Neuronal stem cell (in vitro differentiated cells): ENCODE measurements at regions not wholly inside any gene's neighbourhood (a gene's known extent, or its start where the extent isn't known, plus 50 kb on each side); places are given as distances from the start of the nearest gene placed in this dataset.

Experiments
- DNase-seq: peaks from one replicate; pipeline ENCODE4 v3.0.0-alpha.2; 2013; ENCODE audit warnings: low spot score
- H2AFZ ChIP-seq: one replicate; pipeline ENCODE4 v1.6.1; 2013; ENCODE audit warnings: mild to moderate bottlenecking, low read length, inconsistent platforms
- H2AK5ac ChIP-seq: 2 replicates; pipeline ENCODE4 v1.6.1; 2013; ENCODE audit warnings: low read depth, mild to moderate bottlenecking, inconsistent platforms, low read length, moderate library complexity, mixed read lengths
- H2BK120ac ChIP-seq: 2 replicates; pipeline ENCODE4 v1.6.1; 2013; ENCODE audit warnings: low read depth, mild to moderate bottlenecking, inconsistent platforms, low read length, moderate library complexity, mixed read lengths
- H2BK12ac ChIP-seq: one replicate; pipeline ENCODE4 v1.6.1; 2013; ENCODE audit warnings: low read length, inconsistent platforms
- H2BK15ac ChIP-seq: 2 replicates; pipeline ENCODE4 v1.6.1; 2013; ENCODE audit warnings: mild to moderate bottlenecking, low read length, inconsistent platforms, mixed read lengths
- H2BK5ac ChIP-seq: one replicate; pipeline ENCODE4 v1.6.1; 2013; ENCODE audit warnings: inconsistent platforms, mild to moderate bottlenecking, low read length, moderate library complexity
- H3K14ac ChIP-seq: one replicate; pipeline ENCODE4 v1.6.1; 2013; ENCODE audit warnings: low read length, inconsistent platforms
- H3K18ac ChIP-seq: 2 replicates; pipeline ENCODE4 v1.6.1; 2013; ENCODE audit warnings: low read length, inconsistent platforms
- H3K23ac ChIP-seq: 2 replicates; pipeline ENCODE4 v1.6.1; 2013; ENCODE audit warnings: low read depth, mild to moderate bottlenecking, mixed read lengths, low read length, inconsistent platforms; ENCODE audit not compliant: poor library complexity
- H3K27ac ChIP-seq: replicated peaks from 3 replicates; pipeline ENCODE4 v1.5.1; 2013; ENCODE audit warnings: low read length, inconsistent platforms
- H3K27me3 ChIP-seq, 3 experiments: 2 replicates each; pipeline ENCODE4 v1.6.1; 2013; ENCODE audit warnings: low read length in 3 of 3, mild to moderate bottlenecking in 2 of 3, inconsistent platforms in 1 of 3, low read depth in 1 of 3, mixed read lengths in 1 of 3, moderate library complexity in 1 of 3; ENCODE audit not compliant: control insufficient read depth in 3 of 3, insufficient read depth in 3 of 3
- H3K36me3 ChIP-seq, 2 donors: replicated peaks in 1 of 2; 2 replicates each; pipeline ENCODE4 v1.6.1; 2013; ENCODE audit warnings: low read length in 2 of 2; ENCODE audit not compliant: control insufficient read depth in 2 of 2, insufficient read depth in 2 of 2
- H3K4ac ChIP-seq: 2 replicates; pipeline ENCODE4 v1.6.1; 2013; ENCODE audit warnings: inconsistent platforms, mild to moderate bottlenecking, low read length, moderate library complexity
- H3K4me1 ChIP-seq, 2 donors: 1 replicate in 1 of 2; 2 replicates in 1 of 2; pipeline ENCODE4 v1.6.1; 2013; ENCODE audit warnings: low read length in 2 of 2, low read depth in 1 of 2; ENCODE audit not compliant: control insufficient read depth in 2 of 2, insufficient read depth in 1 of 2
- H3K4me2 ChIP-seq: one replicate; pipeline ENCODE4 v1.6.1; 2013; ENCODE audit warnings: mild to moderate bottlenecking, low read length, inconsistent platforms; ENCODE audit not compliant: insufficient read depth, poor library complexity, severe bottlenecking
- H3K4me3 ChIP-seq, 2 donors: 2 replicates each; pipeline ENCODE4 v1.5.1; 2013; ENCODE audit warnings: low read length in 2 of 2, mild to moderate bottlenecking in 2 of 2, inconsistent platforms in 1 of 2, moderate library complexity in 1 of 2
- H3K79me1 ChIP-seq: one replicate; pipeline ENCODE4 v1.6.1; 2013; ENCODE audit warnings: low read depth, mild to moderate bottlenecking, inconsistent platforms, low read length, moderate library complexity
- H3K9ac ChIP-seq: one replicate; pipeline ENCODE4 v1.6.1; 2013; ENCODE audit warnings: mild to moderate bottlenecking, low read depth, low read length, inconsistent platforms; ENCODE audit not compliant: poor library complexity
- H3K9me3 ChIP-seq, 2 donors: replicated peaks in 1 of 2; 2 replicates each; pipeline versions ENCODE3 to v1.6.1; 2013; ENCODE audit warnings: low read length in 2 of 2, mild to moderate bottlenecking in 2 of 2, inconsistent platforms in 1 of 2, low read depth in 1 of 2, mixed read lengths in 1 of 2, moderate library complexity in 1 of 2; ENCODE audit not compliant: control insufficient read depth in 2 of 2, insufficient read depth in 1 of 2
- H4K8ac ChIP-seq: one replicate; pipeline ENCODE4 v1.6.1; 2013; ENCODE audit warnings: low read depth, mild to moderate bottlenecking, inconsistent platforms, low read length, moderate library complexity
- H4K91ac ChIP-seq: one replicate; pipeline ENCODE4 v1.6.1; 2013; ENCODE audit warnings: low read length, low read depth, mild to moderate bottlenecking, inconsistent platforms; ENCODE audit not compliant: poor library complexity
- WGBS, 2 donors: extraction: QIAGEN DNeasy Blood & Tissue Kit; methylation state at CpG; one replicate each; pipeline ENCODE4 v1.1.7; 2013; ENCODE audit warnings: missing lambda C conversion rate in 2 of 2, mixed read lengths in 1 of 2; ENCODE audit not compliant: insufficient read length in 2 of 2, insufficient replicate concordance in 1 of 2; ENCODE audit errors: extremely low coverage in 2 of 2; 5-methylcytosine and 5-hydroxymethylcytosine counted together

GRCh38 chr2:221817052-221817451 lies 244.9 kb upstream of the EPHA4 start:
- Histone ChIP-seq H2AFZ (no peak overlapping the region), H2BK15ac (no peak overlapping the region), H3K23ac (no peak overlapping the region), H3K27ac (no peak overlapping the region), H3K4ac (no peak overlapping the region), H2BK12ac (no peak overlapping the region), H3K18ac (no peak overlapping the region), H3K27me3 (no peaks in the 10 kb centered on the region), H2BK5ac (no peak overlapping the region), H3K9ac (no peak overlapping the region), H3K9me3 (no peaks in the 10 kb centered on the region), H3K4me3 (no peak overlapping the region), H3K14ac (no peak overlapping the region), H4K91ac (no peak overlapping the region), H3K4me1 (peaks cover 0 to 2% of the 10 kb centered on the region in 2 donors), H2AK5ac (no peak overlapping the region), H2BK120ac (no peak overlapping the region), H4K8ac (no peak overlapping the region), H3K4me2 (no peak overlapping the region), H3K79me1 (no peaks in the 10 kb centered on the region), H3K36me3 (no peaks in the 10 kb centered on the region)
- no CpG with 5 or more reads among the region's 4 CpGs for WGBS, 2 donors
- DNase-seq, result no peak

DNA sequence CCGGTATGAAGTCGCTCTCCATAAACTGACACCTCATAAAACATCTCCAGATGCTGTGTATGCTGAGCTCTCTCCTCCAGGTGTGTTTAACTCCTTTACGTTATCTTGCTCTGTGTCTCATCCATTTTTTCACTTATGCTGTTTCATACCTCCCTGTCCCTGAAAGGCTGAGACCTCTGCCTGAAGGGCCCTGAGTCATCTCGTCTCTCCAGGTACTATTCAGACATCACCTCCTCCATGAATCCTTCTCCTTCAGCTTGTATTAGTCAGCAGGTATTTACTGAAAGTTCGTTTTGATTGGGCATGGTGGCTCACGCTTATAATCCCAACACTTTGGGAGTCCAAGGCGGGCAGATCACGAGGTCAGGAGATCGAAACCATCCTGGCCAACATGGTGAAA lies 244.5 kb upstream of the EPHA4 start:
- H2AFZ ChIP-seq, result no peak overlapping the region
- no CpG with 5 or more reads among the region's 9 CpGs for WGBS, 2 donors
- H3K4ac ChIP-seq, result no peak overlapping the region
- H4K8ac ChIP-seq, result no peak overlapping the region
- DNase-seq, result no peak
- H3K4me3 ChIP-seq, result no peak overlapping the region
- H2BK120ac ChIP-seq, result no peak overlapping the region
- no peak overlapping the region for H3K27ac ChIP-seq
- H2BK12ac ChIP-seq, result no peak overlapping the region
- no peak overlapping the region for H4K91ac ChIP-seq
- peaks cover 0 to 2% of the 10 kb centered on the region in 2 donors for H3K4me1 ChIP-seq
- H3K79me1 ChIP-seq, result no peaks in the 10 kb centered on the region
- no peak overlapping the region for H2BK5ac ChIP-seq
- no peaks in the 10 kb centered on the region for H3K36me3 ChIP-seq
- no peak overlapping the region for H2BK15ac ChIP-seq
- H3K14ac ChIP-seq, result no peak overlapping the region
- H3K23ac ChIP-seq, result no peak overlapping the region
- no peaks in the 10 kb centered on the region for H3K9me3 ChIP-seq
- H3K18ac ChIP-seq, result no peak overlapping the region
- no peaks in the 10 kb centered on the region for H3K27me3 ChIP-seq
- no peak overlapping the region for H3K4me2 ChIP-seq
- no peak overlapping the region for H3K9ac ChIP-seq
- H2AK5ac ChIP-seq, result no peak overlapping the region

GRCh38 chr2:221810650-221811049 lies 238.5 kb upstream of the EPHA4 start:
- Histone ChIP-seq H3K9ac (no peak overlapping the region), H3K4ac (no peak overlapping the region), H3K27ac (no peak overlapping the region), H2AK5ac (no peak overlapping the region), H3K4me3 (no peak overlapping the region), H3K36me3 (no peaks in the 10 kb centered on the region), H3K4me2 (no peak overlapping the region), H2BK15ac (no peak overlapping the region), H4K91ac (no peak overlapping the region), H2BK5ac (no peak overlapping the region), H3K18ac (no peak overlapping the region), H3K4me1 (peaks cover 0 to 2% of the 10 kb centered on the region in 2 donors), H3K14ac (no peak overlapping the region), H2BK120ac (no peak overlapping the region), H4K8ac (no peak overlapping the region), H2AFZ (no peak overlapping the region), H3K27me3 (no peaks in the 10 kb centered on the region), H3K79me1 (no peaks in the 10 kb centered on the region), H3K9me3 (no peaks in the 10 kb centered on the region), H2BK12ac (no peak overlapping the region), H3K23ac (no peak overlapping the region)
- no peak for DNase-seq

DNA sequence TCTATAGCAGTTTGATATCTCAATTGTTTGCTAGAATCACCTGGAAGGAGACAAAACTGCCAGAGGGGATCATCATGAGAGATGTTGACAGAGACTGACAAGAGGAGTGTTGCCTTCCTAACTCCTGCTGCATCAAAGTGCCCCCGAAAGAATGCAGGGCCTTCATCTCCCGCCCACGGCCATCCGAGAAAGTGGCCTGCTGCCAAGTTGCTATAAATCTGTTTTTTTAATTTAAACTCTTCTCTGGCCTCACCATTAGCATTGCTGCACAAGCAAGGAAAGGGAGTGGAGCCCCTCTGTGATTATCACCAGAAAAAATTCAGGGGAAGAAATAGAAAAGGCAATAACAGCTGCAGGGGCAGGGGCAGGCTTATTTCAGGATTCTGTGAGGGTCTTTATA lies 238.1 kb upstream of the EPHA4 start:
- Histone ChIP-seq H3K4me3 (no peak overlapping the region), H3K36me3 (no peaks in the 10 kb centered on the region), H4K91ac (no peak overlapping the region), H3K9me3 (no peaks in the 10 kb centered on the region), H3K14ac (no peak overlapping the region), H3K9ac (no peak overlapping the region), H3K79me1 (no peaks in the 10 kb centered on the region), H2BK120ac (no peak overlapping the region), H3K18ac (no peak overlapping the region), H3K23ac (no peak overlapping the region), H3K4me1 (peaks cover 0 to 2% of the 10 kb centered on the region in 2 donors), H2AFZ (no peak overlapping the region), H2BK15ac (no peak overlapping the region), H2BK12ac (no peak overlapping the region), H2BK5ac (no peak overlapping the region), H2AK5ac (no peak overlapping the region), H3K4me2 (no peak overlapping the region), H3K27me3 (no peaks in the 10 kb centered on the region), H3K27ac (no peak overlapping the region), H3K4ac (no peak overlapping the region), H4K8ac (no peak overlapping the region)
- WGBS, 2 donors, result no CpG with 5 or more reads among the region's 4 CpGs
- no peak for DNase-seq
